ENCODE measurements at regions not wholly inside any gene's neighbourhood (a gene's known extent, or its start where the extent isn't known, plus 50 kb on each side); places are given as distances from the start of the nearest gene placed in this dataset.

DNA sequence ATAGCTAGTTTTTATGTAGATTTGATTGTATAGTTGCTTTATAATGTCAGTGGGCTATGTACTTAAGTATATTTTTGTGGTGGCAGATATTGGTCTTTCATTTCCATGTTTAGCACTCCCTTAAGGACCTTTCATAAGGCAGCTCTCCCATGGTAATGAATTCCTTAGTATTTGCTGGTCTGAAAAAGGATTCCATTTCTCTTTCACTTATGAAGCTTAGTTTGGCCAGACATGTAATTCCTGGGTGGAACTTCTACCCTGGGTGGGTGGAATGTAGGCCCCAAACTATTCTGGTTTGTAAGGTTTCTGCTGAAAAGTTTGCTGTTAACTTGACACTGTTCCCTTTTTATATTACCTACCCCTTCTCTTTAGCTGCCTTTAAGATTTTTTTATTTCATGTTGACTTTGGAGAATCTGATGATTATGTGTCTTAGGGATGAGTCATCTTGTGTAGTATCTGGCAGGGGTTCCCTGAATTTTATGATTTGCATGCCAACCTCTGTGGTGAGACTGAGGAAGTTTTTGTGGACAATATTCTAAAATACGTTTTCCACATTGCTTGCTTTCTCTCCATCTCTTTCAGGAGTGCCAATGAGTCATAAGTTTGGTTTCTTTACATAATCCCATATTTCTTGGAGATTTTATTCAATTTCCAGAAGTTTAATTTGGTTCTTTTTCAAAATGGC lies 65.4 kb upstream of the VRK2 start:
- Mint-ChIP-seq H3K9me3 (no peaks in the 10 kb centered on the region), H3K27ac (no peak overlapping the region), H3K4me3 (no peak overlapping the region), H3K4me1 (ENCODE audit: low read depth) (no peaks in the 10 kb centered on the region), H3K36me3 (ENCODE audit: low read depth) (no peaks in the 10 kb centered on the region), H3K27me3 (ENCODE audit: insufficient read depth) (no peaks in the 10 kb centered on the region)
- intact Hi-C loops (cut with micrococcal nuclease): no loop called here
- DNase-seq (ENCODE audit: low spot score): no peak

DNA sequence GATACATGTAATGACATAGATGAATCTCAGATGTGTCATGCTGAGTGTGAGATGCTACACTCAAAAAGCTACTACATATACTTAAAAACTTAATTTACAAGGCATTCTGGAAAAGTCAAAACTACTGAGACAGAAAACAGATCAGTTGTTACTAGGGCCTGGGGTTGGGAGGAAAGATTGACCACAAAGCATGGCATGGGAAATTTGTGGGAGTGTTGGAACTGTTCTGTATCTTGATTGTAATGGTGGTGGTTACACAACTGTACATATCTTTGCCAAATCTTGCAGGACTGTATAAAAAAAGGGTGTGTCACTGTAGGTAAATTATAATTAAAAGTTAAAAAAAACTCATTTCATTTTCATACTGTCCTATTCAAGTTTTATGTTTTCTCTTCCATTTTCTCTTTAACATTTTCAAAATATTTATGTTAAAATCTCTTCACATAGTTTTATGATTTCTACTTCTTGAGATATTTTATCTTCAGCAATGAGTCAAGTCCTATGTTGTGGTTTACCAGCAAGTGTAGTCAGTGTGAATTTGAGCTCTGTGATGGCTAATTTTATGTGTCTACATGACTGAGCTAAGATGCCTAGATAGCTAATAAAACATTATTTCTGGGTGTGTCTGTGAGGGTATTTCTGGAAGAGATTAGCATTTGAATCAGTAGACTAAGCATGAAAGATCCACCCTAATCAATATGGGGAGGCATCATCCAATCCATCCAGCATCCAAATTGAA lies 58.6 kb upstream of the VRK2 start:
- H3K27me3 Mint-ChIP-seq (ENCODE audit: insufficient read depth): no peaks in the 10 kb centered on the region
- intact Hi-C loops (cut with micrococcal nuclease): no loop called here
- H3K4me1 Mint-ChIP-seq (ENCODE audit: low read depth): no peaks in the 10 kb centered on the region
- H3K27ac Mint-ChIP-seq: no peak overlapping the region
- H3K4me3 Mint-ChIP-seq: no peak overlapping the region
- H3K36me3 Mint-ChIP-seq (ENCODE audit: low read depth): no peaks in the 10 kb centered on the region
- no peak for DNase-seq (ENCODE audit: low spot score)
- H3K9me3 Mint-ChIP-seq: no peaks in the 10 kb centered on the region

DNA sequence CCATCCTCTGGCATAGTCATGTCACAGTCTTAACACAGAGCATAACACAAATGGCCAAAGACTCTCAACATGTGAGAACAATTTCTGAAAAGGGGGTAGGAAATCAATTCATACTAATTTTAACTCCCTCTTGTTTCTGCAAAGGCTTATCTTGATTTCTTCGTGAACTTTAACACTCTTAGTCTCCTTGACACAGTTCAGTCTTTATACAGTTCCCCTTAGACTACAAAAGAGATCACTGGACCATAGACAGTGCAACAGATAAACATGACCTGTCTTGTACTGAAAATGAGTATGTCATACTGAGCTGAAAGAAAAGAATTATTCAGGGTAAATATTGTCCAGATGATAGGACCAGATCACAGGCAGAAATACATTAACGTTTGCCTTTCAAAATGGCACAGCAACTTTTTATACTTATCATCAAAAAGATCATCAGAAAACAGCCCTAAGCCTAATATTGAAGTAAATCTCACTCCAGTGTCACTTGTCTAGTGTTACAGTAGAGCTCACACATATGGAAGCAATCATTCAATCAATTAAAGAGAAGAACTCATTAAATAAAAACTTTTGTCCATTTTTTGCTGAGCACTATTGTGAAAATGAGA lies 56.4 kb upstream of the VRK2 start:
- no peaks in the 10 kb centered on the region for H3K4me1 Mint-ChIP-seq (ENCODE audit: low read depth)
- H3K9me3 Mint-ChIP-seq: no peaks in the 10 kb centered on the region
- H3K27me3 Mint-ChIP-seq (ENCODE audit: insufficient read depth): no peaks in the 10 kb centered on the region
- H3K36me3 Mint-ChIP-seq (ENCODE audit: low read depth): no peaks in the 10 kb centered on the region
- DNase-seq (ENCODE audit: low spot score): no peak
- no peak overlapping the region for H3K4me3 Mint-ChIP-seq
- intact Hi-C loops (cut with micrococcal nuclease): no loop called here
- no peak overlapping the region for H3K27ac Mint-ChIP-seq

All from activated T-helper 1 cell treated with anti-CD3 and anti-CD28 coated beads, Interleukin-12 subunit alpha, Interleukin-12 subunit beta, Interleukin-2, Interleukin-4 antibody, amounts not matched to agents 30 ng/mL and 10 ng/mL and 1 ng/mL, durations not matched to agents 14 hours and 24 hours and 36 hours (primary cell).